IPS-NIHi7 (cell line): ENCODE measurements at regions not wholly inside any gene's neighbourhood (a gene's known extent, or its start where the extent isn't known, plus 50 kb on each side); places are given as distances from the start of the nearest gene placed in this dataset.
"Not testable (repeated sequence)": the region's sequence is repeated elsewhere in the genome, so short reads cannot be mapped to it uniquely, and the experiment has no call there.

Source experiments
- DNase-seq: peaks from one replicate; pipeline ENCODE4 v3.0.0; 2012; ENCODE audit warnings: mixed read lengths; ENCODE audit errors: extremely low spot score

DNA sequence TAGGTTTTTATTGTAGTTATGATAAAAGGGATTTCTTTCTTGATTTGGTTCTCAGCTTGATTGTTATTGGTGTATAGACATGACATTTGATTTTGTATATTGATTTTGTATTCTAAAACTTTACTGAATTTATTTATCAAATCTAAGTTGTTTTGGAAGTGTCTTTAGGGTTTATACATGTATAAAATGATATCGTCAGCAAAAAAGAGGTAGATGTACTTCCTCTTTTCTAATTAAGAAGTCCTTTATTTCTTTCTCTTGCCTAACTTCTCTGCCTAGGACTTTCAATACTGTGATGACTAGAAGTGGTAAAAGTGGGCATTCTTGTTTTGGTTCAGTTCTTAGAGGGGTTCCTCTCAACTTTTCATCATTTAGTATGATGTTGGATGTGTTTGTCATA is 487.3 kb upstream of the KIF2B start:
- DNase-seq: no peak

DNA sequence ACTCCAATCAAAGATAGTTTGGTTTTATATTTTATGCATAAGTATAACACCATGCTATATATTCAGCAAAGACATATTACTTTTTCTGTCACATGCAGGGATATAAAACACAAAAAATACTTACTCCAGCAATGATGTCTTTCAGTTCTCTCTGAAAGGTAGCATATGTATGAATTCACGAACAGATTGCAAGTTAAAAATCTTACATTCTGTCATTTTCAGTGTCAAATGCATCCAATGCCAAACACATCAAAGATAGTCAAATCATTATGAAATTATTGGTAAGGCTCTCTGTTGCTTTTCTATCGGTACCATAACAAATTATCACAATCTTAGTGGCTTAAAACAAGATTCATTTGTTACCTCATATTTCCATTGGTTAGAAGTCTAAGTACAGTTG is 492.0 kb upstream of the KIF2B start:
- no peak for DNase-seq

- DNase-seq: no peak
These were observed 501.1 kb upstream of the KIF2B start for GRCh38 chr17:53321651-53322050.

- DNase-seq: no peak
These were observed 502.8 kb upstream of the KIF2B start for GRCh38 chr17:53319947-53320346.

- no peak for DNase-seq
These were observed 505.7 kb upstream of the KIF2B start for GRCh38 chr17:53316988-53317387.

DNA sequence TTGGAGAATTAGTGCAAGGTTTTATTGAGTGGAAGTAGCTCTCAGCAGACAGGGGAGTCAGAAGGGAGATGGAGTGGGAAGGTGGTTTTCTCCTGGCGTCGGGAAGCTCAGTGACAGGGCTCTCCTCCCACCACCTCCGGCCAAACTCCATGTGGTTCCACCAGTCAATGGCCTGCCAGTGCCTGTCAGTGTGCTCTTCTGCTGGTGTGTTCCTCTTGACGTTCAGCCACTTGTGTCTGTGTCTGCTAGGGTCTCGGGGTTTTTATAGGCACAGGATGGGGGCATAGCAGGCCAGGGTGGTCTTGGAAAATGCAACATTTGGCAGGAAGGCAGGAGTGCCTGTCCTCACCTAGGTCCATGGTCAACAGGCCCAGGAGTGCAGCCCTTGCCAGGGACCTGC is 506.7 kb upstream of the KIF2B start:
- no peak for DNase-seq

DNA sequence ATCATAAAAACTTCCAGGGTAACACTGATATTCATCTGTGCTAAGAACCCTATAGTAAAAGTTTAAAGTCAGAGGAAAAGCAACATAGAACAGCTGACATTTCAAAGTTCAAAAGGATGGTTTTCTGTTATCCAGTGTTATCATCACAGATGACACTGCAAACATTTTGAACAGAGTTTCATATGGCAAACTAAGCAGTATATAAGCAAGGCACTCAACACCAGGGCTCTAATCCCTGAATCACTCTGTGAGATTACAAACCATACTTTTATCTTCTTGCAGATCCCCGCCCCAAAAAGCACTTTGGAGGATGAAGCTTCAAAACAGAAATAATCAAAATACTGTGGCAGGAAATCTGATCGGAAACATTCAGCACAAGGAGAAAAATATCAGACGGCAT is 508.2 kb upstream of the KIF2B start:
- no peak for DNase-seq

DNA sequence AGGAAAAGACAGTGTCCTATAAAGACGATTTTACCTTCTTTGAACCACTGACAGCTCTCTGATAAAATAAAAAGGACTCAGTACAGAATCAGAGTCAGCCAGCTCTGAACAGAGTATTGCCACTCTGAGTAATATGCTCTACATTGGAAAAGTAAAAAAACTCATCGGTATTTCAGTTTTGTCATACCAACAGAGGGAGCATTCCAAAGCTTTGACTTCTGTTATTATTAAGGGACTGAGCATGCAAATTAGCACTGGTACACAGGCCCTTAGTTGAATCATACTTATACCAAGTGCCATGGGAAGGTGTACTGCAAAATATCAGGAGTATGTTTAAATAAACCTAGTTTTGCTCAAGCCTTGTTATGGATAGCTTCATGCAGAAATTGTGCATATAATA is 509.0 kb upstream of the KIF2B start:
- DNase-seq: no peak

DNA sequence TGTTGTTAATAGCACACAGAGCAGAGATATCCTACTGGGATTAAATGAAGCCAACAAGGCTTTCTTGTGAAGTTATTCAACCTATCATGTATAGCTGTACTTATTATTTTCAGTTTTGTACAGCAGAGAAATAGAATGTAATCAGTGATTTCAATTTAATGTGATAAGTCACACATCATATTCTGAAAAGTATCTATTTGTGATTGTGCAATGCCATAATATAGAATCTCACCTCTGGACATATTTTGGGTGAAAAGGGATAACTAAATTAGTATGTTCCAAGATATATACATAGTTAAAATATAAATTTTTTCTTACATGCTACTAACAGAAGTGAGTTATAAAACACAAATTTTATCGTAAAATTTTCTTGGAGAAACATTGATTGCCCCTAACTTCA is 544.3 kb upstream of the KIF2B start:
- DNase-seq: no peak

DNA sequence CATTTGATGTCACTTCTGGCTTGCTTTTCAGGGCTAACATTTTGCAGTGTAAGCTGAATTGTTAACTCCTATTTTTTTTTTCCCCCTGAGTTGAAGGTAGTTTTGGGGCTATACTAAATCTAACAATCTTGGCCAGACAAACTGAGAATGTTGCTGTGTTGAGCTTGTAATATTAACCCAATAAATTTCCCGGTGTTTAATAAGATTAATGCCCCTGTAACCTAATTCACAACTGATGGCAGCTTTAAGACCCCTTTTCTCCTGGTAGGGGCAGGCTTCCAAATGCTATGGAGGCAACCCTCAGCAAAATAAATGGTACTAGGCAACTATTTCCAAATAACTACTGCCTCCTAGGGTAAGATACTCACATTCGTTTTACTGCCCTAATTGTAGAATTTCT is 549.6 kb upstream of the KIF2B start:
- peak; percentile 16 for DNase-seq

- DNase-seq: no peak
These were observed 551.8 kb upstream of the KIF2B start for GRCh38 chr17:53270936-53271335.

- no peak for DNase-seq
These were observed 558.0 kb upstream of the KIF2B start for GRCh38 chr17:53264730-53265129.

DNA sequence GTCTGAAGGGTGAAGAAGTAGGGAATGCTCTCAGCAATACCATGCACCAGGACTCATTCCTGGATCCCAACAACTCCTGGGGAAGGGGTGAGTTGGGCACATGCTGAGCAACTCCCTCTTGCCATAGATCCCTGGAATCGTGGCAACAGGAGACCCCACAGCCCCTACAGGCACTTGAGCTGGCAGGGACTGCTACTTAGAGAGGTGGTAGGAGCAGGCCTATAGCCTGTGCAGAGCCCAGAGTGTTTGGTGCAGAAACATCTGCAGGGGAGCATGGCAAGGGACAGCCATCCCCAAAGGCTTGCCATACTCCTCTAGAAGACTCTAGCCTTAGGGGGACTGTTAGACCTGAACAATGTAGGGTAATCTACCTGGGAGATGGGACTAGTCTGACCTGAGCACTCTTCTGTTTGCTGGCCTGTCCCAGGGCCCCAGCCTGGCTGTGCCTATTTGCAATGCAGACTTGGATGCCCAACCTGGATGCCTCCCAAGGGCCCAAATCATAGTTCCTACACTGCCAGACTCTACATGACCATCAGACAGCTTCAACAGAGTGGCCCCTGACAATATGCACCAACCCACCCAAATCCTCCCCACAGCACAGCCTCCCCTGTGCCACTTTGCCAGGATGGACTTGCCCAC is 568.6 kb upstream of the KIF2B start:
- DNase-seq: no peak

GRCh38 chr17:53249036-53249435 is 573.7 kb upstream of the KIF2B start:
- no peak for DNase-seq

DNA sequence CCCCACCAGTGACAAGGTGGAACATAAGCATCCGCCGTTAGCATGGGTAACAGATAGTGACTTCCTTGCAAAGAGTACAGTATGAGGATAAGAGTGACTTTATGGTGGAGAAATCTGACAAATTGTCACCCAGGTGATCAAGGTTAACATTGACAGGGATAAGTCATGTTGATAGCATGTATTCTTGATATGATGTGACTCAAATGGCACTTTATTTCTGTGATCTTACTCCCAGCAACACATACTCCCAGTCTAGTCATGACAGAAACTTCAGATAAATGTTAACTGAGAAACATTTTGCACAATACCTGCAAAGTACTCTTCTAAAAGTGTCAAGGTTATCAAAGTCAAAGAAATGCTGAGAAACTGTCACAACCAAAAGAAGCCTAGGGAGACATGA is 588.6 kb upstream of the KIF2B start:
- no peak for DNase-seq

DNA sequence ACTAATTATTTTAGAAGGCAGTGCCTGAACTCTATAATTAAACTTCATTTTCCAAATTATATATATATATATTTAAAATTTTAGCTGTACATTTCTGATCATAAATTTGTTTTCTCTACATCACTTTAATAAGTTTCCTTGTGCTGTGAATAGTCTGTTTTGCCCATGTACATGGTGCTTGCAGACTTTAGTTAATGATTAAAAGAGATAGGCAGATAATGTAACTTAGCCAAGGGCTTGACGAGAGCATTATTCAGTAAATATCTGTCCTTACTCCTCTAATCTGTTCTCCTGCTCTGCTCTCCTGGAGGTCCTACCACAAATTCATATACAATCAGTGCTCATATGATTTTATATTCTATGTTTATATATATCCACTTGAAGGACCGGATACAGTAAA is 595.2 kb upstream of the KIF2B start:
- no peak for DNase-seq

DNA sequence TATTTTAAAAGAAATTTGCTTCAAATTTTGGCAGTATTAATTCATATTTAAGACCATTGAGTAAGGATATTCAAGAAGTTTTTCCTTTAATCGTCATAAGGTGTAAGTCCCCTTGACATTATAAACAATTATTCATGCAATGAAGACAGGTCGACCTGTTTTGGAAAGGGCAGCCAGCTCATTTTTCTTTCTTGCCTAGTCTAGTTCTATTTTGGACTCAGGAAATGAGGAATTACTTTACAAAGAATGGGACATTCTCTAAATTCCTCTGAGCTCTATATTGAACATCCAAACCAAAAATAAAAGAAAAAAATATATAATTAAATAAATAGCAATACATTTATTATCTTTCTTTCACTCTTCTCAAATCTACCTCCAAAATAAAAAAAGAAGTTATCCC is 595.6 kb upstream of the KIF2B start:
- DNase-seq: no peak

DNA sequence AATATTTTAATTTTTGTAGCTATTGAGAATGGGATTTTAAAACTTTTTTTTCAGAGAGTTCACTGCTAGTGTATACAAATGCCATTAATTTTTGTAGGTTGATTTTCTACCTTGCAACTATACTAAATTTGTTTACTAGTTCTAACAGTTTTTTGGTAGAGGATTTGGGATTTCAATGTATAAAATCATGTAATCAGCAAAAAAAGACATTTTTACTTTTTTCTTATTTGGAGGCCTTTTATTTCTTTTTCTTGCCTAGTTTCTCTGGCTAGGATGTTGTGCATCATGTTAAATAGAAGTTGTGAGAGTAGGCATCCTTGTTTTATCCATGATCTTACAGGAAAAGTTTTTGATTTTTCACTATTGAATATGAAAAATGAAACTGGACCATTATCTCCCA is 602.9 kb upstream of the KIF2B start:
- no peak for DNase-seq

DNA sequence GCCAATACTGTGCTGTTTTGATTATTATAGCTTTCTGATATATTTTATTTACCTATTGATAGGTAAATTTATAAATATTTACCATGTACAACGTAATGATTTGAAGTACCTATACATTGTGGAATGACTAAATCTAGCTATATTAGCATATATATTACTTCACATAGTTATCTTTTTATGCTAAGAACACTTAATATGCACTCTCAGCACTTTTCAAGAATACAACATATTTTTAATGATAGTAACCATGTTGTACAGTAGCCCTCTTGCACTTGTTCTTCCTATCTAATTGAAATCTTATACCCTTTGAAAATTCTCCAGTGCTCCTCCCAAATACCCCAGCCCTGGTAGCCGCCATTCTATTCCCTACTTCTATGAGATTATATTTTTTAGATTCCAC is 604.0 kb upstream of the KIF2B start:
- no peak for DNase-seq

- no peak for DNase-seq
These were observed 605.4 kb upstream of the KIF2B start for GRCh38 chr17:53217311-53217710.

DNA sequence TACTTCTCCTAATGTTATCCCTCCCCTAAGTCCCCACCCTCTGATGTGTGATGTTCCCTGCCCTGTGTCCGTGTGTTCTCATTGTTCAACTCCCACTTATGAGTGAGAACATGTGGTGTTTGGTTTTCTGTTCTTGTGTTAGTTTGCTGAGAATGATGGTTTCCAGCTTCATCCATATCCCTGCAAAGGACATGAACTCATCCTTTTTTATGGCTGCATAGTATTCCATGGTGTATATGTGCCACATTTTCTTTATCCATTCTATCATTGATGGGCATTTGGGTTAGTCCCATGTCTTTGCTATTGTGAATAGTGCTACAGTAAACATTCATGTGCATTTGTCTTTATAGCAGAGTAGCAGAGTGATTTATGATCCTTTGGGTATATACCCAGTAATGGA is 613.8 kb upstream of the KIF2B start:
- not testable (repeated sequence) for DNase-seq

DNA sequence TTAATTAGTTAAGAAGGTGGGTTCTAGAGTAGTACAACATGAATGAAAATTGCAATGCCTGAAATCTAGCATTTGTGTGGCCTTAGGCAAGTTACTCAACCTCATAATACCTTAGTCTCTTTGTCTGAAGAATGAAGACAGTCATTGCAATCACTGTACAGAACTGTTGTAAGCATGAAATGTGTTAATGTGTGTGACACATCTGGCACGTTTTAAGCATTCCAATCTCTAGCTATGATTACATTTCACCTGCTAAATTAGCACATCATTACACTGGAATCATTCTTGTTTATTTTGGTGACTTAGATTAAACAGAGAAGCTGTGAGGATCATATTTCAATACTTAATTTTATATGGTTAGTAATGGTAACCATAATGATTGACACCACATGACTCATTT is 629.7 kb upstream of the KIF2B start:
- DNase-seq: no peak

DNA sequence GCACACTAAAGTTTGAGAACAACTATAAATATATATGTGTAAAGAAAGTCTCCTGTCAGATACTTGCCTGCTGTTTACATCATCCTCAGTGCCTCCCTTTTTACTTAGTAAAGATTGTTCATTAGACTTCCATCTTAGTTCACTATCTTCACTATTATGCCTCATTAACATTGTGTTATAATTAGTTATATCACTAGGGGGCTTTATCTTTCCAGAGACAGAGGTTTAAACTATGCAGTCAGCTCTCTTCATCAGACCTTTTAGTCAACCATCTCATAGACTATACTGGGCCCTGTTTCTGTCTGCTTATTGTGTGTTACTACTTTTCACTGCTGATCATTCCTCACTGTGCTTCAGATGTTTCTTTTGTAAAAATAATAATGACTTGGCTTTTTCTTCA is 630.8 kb upstream of the KIF2B start:
- no peak for DNase-seq

DNA sequence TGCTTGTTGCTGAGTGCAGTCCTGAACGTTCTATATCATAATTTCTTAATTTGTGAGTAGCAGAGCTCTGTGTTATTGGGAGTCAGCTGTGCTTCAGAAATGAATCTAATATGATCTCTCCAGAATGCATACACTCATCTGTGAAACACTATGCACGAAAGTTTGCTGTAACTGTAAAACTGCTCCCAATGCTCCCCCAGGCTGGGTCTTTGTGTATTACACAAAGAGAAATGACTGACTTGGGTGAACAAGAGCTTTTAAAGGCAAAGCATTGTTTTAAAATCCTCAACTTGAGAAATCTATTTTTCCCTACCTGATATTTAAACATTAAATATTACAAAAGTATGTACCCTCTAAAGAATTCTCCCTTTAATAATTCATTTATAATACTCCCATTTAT is 636.7 kb upstream of the KIF2B start:
- no peak for DNase-seq

GRCh38 chr17:53176629-53177028 is 646.1 kb upstream of the KIF2B start:
- DNase-seq: no peak
